ENCODE measurements at regions not wholly inside any gene's neighbourhood (a gene's known extent, or its start where the extent isn't known, plus 50 kb on each side); places are given as distances from the start of the nearest gene placed in this dataset.
"Not testable (repeated sequence)": the region's sequence is repeated elsewhere in the genome, so short reads cannot be mapped to it uniquely, and the experiment has no call there.

DNA sequence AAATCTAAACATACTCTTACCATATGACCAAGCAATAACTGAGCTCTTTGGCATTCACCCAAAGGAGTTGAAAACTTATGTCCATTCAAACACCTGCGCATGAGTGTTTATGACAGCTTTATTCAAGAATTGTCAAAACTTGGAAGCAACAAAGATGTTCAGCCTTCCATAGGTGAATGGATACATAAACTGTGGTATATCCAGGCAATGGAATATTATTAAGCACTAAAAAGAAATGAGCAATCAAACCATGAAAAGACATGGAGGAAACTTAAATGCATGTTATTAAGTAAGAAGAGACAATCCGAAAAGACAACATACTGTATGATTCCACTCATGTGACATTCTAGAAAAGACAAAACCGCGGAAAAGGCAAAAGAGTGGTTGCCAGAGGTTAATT is 312.0 kb upstream of the TMC3 start:
- no peak for DNase-seq

DNA sequence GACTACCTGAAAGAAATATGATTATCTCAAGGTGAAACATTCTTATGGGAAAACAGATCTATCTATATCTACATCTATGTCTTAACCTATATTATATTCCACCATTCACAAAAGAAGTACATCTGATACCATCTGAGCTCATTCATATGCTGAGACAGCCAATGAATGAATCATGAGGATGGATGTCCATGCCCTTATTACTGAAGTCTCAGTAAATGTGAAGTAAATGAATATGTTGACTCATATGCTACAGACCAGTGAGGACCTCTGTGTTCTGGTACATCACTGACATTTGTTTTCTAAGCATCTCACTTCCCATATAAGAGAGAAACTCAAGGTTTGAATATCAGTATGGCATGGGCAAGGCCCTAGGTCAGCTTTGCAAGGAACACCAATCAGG is 311.2 kb upstream of the TMC3 start:
- no peak for DNase-seq

DNA sequence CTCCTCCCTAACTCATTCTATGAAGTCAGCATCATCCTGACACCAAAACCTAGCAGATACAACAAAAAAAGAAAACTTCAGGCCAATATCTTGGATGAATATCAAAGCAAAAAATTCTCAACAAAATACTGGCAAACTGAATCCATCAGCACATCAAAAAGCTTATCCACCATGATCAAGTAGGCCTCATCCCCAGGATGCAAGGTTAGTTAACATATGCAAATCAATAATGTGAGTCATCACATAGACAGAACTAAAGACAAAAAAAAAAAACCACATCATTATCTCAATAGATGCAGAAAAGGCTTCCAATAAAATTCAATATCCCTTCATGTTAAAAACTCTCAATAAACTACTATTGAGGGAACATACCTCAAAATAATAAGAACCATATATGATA is 306.8 kb upstream of the TMC3 start:
- no peak for DNase-seq

- DNase-seq: no peak
These were observed 292.8 kb upstream of the TMC3 start for GRCh38 chr15:81666839-81667238.

DNA sequence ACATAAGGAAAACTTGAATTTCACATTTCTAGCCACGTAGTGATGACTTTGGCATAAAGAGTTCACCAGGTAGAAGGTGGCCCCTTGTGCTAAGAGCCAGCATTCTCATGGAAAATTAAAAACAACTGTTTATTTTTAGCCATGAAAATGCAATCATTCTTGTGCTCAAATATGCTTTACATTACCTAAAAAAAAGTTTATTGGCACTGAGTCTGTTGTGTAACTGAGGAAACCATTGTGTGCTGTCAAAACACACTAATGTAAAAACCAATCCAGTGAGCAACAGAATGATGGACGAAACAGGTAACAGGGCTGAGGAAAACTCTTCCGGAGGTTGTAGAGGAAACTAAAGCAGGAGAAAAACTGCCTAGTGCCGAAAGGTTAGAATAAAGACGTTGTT is 287.0 kb upstream of the TMC3 start:
- DNase-seq: no peak

- no peak for DNase-seq
These were observed 279.2 kb upstream of the TMC3 start for GRCh38 chr15:81653259-81653658.

GRCh38 chr15:81645470-81645869 is 271.5 kb upstream of the TMC3 start:
- DNase-seq: no peak

- no peak for DNase-seq
These were observed 269.8 kb upstream of the TMC3 start for GRCh38 chr15:81643771-81644170.

- no peak for DNase-seq
These were observed 268.5 kb upstream of the TMC3 start for GRCh38 chr15:81642451-81642990.

GRCh38 chr15:81636064-81636463 is 262.1 kb upstream of the TMC3 start:
- not testable (repeated sequence) for DNase-seq

DNA sequence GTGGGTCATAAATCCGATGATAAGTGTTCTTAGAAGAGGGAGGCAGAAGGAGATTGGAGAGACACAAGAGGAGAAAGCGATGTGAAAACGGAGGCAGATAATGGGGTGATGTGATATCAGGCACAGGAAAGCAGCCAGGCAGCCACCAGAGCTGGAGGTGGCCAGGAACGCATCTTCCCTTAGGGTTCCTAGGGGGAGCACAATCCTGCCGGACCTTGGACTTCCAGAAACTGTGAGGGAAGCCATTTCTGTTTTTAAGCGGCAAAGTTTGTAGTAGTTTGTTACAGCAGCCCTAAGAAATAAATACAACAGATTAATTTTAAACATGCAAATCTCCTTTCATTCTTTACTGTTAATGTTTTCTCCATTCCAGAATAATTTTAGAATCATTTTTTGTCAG is 259.9 kb upstream of the TMC3 start:
- no peak for DNase-seq

DNA sequence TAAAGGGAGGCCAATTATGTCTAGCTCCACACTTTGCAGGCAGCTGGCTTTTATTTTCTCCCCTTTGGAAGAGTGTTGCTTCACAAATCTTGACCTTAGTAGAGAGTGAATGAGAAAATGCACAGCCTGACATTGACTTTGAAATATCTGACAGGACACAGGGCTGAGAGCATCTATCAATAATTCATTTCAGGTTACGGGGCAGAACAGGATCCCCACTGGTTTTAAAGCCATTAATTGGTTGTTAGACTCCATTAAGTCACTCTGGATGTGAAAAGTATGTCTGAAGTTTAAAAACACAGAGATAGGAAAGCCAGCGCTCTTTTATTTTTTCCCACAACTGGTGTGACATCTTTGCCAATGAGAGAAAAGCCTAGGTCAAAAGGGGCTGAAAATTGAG is 251.9 kb upstream of the TMC3 start:
- DNase-seq: no peak

GRCh38 chr15:81619002-81619401 is 245.0 kb upstream of the TMC3 start:
- no peak for DNase-seq

GRCh38 chr15:81612631-81613030 is 238.6 kb upstream of the TMC3 start:
- no peak for DNase-seq

DNA sequence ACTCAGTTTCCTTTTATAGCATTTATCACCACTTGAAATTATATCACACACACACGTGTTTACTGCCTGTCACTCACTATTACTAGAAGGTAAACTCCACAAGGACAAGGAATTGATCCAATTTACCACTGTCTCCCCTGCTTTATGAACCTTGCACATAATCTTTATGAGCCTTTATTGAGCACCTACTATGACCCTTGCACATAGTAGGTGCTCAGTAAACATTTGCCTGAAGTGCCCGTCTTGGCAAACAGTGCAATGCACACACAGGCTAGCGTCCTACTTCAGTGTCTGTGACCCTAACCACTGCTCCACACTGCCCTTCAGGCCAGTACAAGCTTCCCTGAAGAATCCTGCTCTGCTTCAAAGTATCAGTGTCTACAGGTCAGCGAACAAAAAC is 237.7 kb upstream of the TMC3 start:
- no peak for DNase-seq

DNA sequence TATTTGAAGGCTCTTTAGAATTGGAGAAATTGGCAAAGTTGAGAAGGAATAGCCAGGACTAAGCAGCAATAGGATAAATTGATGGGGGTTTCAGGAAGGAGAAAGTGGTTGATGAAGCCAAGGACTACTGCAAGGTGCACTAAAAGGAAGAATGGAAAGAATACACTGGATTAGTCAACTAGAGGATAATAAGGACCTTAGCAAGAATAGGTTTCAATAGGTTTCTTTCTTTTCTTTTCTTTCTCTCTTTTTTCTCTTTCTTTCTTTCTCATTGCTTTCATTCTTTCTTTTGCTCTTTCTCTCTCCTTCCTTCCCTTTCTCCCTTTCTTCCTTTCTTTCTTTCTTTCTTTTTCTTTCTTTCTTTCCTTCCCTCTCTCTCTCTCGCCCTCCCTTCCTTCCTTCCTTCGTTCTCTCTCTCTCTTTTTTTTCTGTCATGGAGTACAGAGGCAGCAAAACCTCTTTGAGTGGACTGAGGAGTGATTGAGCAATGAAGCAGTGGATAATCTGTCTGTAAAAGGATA is 234.4 kb upstream of the TMC3 start:
- no peak for DNase-seq

GRCh38 chr15:81604713-81605112 is 230.7 kb upstream of the TMC3 start:
- no peak for DNase-seq

DNA sequence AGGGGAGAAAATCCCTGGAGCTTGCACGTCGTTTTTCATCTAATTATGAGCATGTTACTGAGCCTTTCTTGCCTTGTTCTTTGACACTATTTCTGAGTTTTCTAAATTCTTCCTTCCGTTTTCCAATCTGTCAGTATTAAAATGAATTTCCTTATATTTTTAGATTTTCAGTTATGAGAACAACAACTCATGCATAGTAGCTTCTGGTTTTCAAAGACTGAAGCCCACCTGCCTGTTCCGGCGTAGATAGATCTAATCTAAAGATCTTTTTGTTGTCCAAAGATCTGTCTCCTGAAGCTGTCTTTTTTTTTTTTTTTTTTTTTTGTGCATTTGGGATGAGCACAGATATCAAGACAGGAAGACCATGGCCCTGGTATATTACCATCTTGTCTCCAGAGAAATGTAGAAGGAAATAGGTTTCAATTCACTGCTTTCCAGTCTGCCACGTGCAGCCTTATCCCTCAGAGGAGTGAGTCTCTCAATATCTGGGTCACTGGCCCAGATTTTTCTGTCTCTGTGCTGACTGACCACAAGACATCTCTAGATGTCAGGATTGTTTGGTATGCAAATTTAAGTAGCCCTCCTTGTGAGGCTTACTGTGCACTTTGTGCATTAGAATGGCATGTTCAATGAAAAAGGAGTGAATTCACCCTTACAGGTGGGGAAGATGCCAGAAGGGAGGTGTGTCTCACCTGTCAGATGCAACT is 222.3 kb upstream of the TMC3 start:
- no peak for DNase-seq

GRCh38 chr15:81595752-81596151 is 221.7 kb upstream of the TMC3 start:
- DNase-seq: no peak

DNA sequence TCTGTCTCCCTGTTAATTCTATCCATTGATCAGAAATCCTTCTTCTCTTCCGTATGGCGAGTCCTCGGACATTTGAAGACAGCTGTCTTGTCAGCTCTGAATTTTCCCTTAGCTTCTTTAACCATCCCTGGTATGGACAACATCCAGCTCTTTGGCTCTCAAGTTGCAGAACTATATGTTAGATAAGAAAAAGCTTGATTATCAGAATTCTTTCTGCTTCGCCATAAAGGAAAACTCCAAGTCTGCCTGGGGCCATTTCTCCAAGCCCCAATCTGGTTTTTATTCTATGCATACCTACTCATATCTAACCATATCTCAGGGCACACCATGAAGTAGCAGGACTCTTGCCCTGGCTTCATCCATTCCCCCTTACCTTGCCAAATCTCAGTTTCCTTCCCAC is 215.7 kb upstream of the TMC3 start:
- no peak for DNase-seq

GRCh38 chr15:81575436-81576123 is 201.6 kb upstream of the TMC3 start:
- no peak for DNase-seq

DNA sequence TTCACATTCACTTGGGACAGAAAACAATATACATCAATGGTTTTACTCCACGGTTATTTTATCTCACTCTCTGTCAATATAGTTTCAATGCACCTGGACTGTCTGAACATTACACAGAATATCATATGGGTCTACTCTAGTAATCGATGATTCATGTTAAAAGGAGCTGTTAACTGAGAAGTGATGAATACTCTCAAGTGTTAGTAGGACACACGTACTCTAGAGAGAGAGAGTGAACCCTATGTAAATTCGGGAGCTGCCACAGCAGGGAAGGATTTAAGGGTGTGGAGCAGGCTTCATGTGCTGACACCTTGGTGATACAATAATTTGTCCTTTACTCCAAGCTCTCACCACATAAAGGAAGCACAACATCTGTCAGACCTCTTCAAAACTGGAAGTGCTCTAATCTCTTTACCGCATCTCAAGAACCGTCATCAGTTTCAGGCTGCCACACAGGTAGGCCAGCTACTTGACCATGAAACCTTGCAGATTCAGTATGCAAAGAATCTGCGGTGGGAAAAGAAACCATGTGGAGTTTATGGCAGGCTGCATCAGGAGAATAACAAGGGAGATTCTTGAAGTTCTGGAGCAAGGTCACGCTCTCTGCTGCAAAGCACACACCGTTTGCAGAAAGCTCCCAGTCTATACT is 199.2 kb upstream of the TMC3 start:
- no peak for DNase-seq

DNA sequence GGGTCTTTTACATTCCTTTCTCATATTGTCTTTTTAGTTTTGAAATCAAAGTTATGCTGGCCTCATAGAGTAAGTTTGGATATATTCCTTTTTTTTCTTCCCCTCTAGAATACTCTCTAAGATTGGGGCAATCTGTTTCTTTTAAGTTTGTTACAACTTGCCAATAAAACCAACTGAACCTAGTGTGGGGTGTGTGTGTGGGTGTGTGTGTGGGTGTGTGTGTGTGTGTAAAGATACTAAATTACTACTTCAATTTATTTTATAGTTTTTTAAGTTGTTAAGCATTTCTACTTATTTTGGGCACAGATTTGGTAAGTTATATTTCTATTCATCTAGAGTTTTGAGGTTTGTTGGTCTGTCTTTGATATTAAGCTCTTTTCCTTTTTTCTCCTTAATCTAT is 198.2 kb upstream of the TMC3 start:
- no peak for DNase-seq
